B cell (primary cell): ENCODE measurements at regions not wholly inside any gene's neighbourhood (a gene's known extent, or its start where the extent isn't known, plus 50 kb on each side); places are given as distances from the start of the nearest gene placed in this dataset.
A peak's percentile ranks its signal among the peaks of the same experiment; 100 is the strongest.

ENCODE experiments used
- ATAC-seq: fragments of 200-7000 bp; cut with Tn5 transposase; one replicate; pipeline ENCODE4 v1.10.0; 2021; ENCODE audit warnings: low read depth, mild to moderate bottlenecking, moderate number of reproducible peaks, moderate library complexity
- CTCF ChIA-PET: fragments of 350-600 bp; sonication (Branson Sonifier 250); formaldehyde crosslinking; loops from one replicate; lab custom pipeline; 2021; ENCODE audit warnings: antibody characterized with exemption, inconsistent platforms; lab: Charles Lee
- POLR2A ChIA-PET: fragments of 350-600 bp; sonication (Branson Sonifier 250); formaldehyde crosslinking; loops from one replicate; lab custom pipeline; 2021; ENCODE audit warnings: antibody characterized with exemption; lab: Charles Lee
- DNase-seq: peaks from one replicate; pipeline ENCODE4 v3.0.0; 2013
- H2AFZ ChIP-seq: 2 replicates; pipeline ENCODE4 v1.6.1; 2012; ENCODE audit warnings: mild to moderate bottlenecking, low read depth, low read length; ENCODE audit not compliant: insufficient read depth, poor library complexity, severe bottlenecking
- H3K27ac ChIP-seq, 2 donors: 1 replicate in 1 of 2; 2 replicates in 1 of 2; pipeline ENCODE4 v1.5.1; 2012 to 2013; ENCODE audit warnings: low read length in 2 of 2, mild to moderate bottlenecking in 2 of 2, moderate library complexity in 1 of 2
- H3K27me3 ChIP-seq, 4 experiments: fragments of 200-600 bp in 1 of 4; sonication (generic) in 1 of 4; replicated peaks in 1 of 4; 1 replicate in 2 of 4; 2 replicates in 2 of 4; pipeline versions ENCODE4 v1.6.1 to v1.7.0; 2013 to 2016; ENCODE audit warnings: low read length in 3 of 4, mild to moderate bottlenecking in 2 of 4, mixed read lengths in 1 of 4, moderate library complexity in 1 of 4; ENCODE audit not compliant: insufficient read depth in 4 of 4, control insufficient read depth in 3 of 4; ENCODE audit errors: control extremely low read depth in 1 of 4
- H3K36me3 ChIP-seq, 2 experiments: replicated peaks in 1 of 2; 1 replicate in 1 of 2; 2 replicates in 1 of 2; pipeline versions ENCODE4 v1.6.1 to v1.7.1; 2013; ENCODE audit warnings: low read length in 1 of 2; ENCODE audit not compliant: insufficient read depth in 2 of 2, control insufficient read depth in 1 of 2; ENCODE audit errors: control extremely low read depth in 1 of 2, extremely low read depth in 1 of 2
- H3K4me1 ChIP-seq, 2 donors: fragments of 200-600 bp in 1 of 2; sonication (generic) in 1 of 2; 1 replicate in 1 of 2; 2 replicates in 1 of 2; pipeline versions ENCODE4 v1.5.1 to v1.6.1; 2013 to 2017; ENCODE audit warnings: low read length in 2 of 2; ENCODE audit not compliant: control insufficient read depth in 2 of 2, insufficient read depth in 2 of 2
- H3K4me2 ChIP-seq: replicated peaks from 2 replicates; pipeline ENCODE3; 2012; ENCODE audit warnings: mild to moderate bottlenecking, low read depth, low read length; ENCODE audit not compliant: poor library complexity, severe bottlenecking
- H3K4me3 ChIP-seq, 5 experiments: fragments of 200-600 bp in 1 of 5; sonication (generic) in 1 of 5; 1 replicate in 3 of 5; 2 replicates in 2 of 5; pipeline versions ENCODE4 v1.5.1 to v1.7.0; 2011 to 2016; ENCODE audit warnings: low read length in 4 of 5, mild to moderate bottlenecking in 4 of 5, low read depth in 2 of 5, control low read depth in 1 of 5, moderate library complexity in 1 of 5; ENCODE audit not compliant: insufficient read depth in 1 of 5; ENCODE audit errors: control extremely low read depth in 1 of 5, extremely low read depth in 1 of 5
- H3K79me2 ChIP-seq: fragments of 200-600 bp; sonication (generic); one replicate; pipeline ENCODE4 v1.6.0; 2016; ENCODE audit warnings: low read length; ENCODE audit not compliant: control insufficient read depth, insufficient read depth
- H3K9ac ChIP-seq: fragments of 200-600 bp; sonication (generic); 2 replicates; pipeline ENCODE4 v1.6.1; 2017; ENCODE audit warnings: mild to moderate bottlenecking, low read length, moderate library complexity
- H3K9me3 ChIP-seq, 3 donors: one replicate each; pipeline versions ENCODE4 v1.6.1 to v1.7.1; 2013; ENCODE audit warnings: low read length in 2 of 3; ENCODE audit not compliant: control insufficient read depth in 2 of 3, insufficient read depth in 1 of 3; ENCODE audit errors: control extremely low read depth in 1 of 3
- H4K20me1 ChIP-seq: 2 replicates; pipeline ENCODE4 v1.6.0; 2012; ENCODE audit warnings: mild to moderate bottlenecking, low read length; ENCODE audit not compliant: insufficient read depth, control insufficient read depth, poor library complexity, severe bottlenecking
- H3K27ac Mint-ChIP-seq: one replicate; pipeline ENCODE4 v1.8.0; 2021; ENCODE audit warnings: mixed read lengths
- H3K27me3 Mint-ChIP-seq: one replicate; pipeline ENCODE4 v1.8.0; 2021; ENCODE audit warnings: mixed read lengths
- H3K4me1 Mint-ChIP-seq: one replicate; pipeline ENCODE4 v1.8.0; 2021; ENCODE audit warnings: mixed read lengths
- H3K4me3 Mint-ChIP-seq: one replicate; pipeline ENCODE4 v1.8.0; 2021; ENCODE audit warnings: mixed read lengths
- H3K9me3 Mint-ChIP-seq: one replicate; pipeline ENCODE4 v1.8.0; 2022; ENCODE audit warnings: mixed read lengths; ENCODE audit not compliant: insufficient read depth
- CTCF ChIP-seq: fragments of 200-600 bp; IDR thresholded peaks from one replicate; pipeline ENCODE4 v1.8.0; 2022; ENCODE audit warnings: antibody characterized with exemption, mild to moderate bottlenecking
- EZH2 ChIP-seq: IDR thresholded peaks from 2 replicates; pipeline ENCODE4 v1.6.1; 2012; ENCODE audit warnings: borderline replicate concordance, low read depth, mild to moderate bottlenecking, moderate library complexity, low read length; ENCODE audit not compliant: insufficient read depth, poor library complexity, severe bottlenecking
- WGBS: methylation state at CpG from one replicate; pipeline ENCODE4 v1.1.5; 2013; ENCODE audit warnings: missing lambda C conversion rate; ENCODE audit not compliant: insufficient coverage; 5-methylcytosine and 5-hydroxymethylcytosine counted together
- intact Hi-C: fragments of 100-400 bp; cut with micrococcal nuclease; formaldehyde crosslinking; loops from one replicate; pipeline ENCODE4 v1.10.0; 2022

DNA sequence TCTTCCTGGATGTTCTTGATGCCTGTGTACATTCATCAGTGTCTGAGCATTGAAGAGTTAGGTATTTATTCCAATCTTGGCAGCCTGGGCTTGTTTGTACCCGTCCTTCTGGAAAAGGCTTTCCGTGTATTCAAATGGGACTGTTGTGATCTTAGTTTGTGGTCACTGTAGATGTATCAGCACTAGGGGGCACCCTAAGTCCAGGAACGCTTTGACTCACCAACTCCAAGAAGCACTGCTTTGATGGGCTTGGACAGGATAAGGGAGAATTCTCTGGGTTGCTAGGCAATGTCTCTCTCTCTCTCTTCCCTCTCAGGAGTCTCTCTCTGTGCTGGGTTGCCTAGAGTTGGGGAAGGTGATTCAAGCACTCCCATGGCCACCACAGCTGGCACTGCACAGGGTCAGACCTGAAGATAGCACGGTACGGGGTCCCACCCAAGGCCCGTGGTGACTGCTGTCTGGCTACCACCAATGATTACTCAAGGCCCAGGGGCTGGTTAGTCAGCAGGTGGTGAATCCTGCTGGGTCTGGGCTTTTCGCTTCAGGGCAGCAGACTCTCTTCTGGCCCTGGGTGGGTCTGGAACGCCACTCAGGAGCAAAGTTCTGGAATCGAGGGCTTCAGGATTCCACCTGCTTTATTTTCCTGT lies 211.1 kb upstream of the RGS6 start:
- Histone ChIP-seq H3K4me1 (no peaks in the 10 kb centered on the region), H3K9me3 (no peaks in the 10 kb centered on the region), H3K4me2 (no peak overlapping the region), H3K36me3 (peaks cover 0 to 73% of the 10 kb centered on the region in 2 experiments), H2AFZ (no peak overlapping the region), H3K79me2 (no peaks in the 10 kb centered on the region), H3K9ac (no peak overlapping the region), H3K4me3 (no peak overlapping the region), H3K27me3 (no peaks in the 10 kb centered on the region), H4K20me1 (peaks cover 16% of the 10 kb centered on the region), H3K27ac (no peak overlapping the region)
- H3K4me3 Mint-ChIP-seq, result no peak overlapping the region
- H3K27me3 Mint-ChIP-seq, result no peaks in the 10 kb centered on the region
- ChIA-PET CTCF (interaction anchor here (0.7 to 1.0 kb wide), 2 partner anchors 32 to 317 kb away, joined by 5 to 6 read pairs; no protein-coding TSS in a partner anchor), POLR2A (no interaction called here)
- no peak for ATAC-seq
- DNase-seq, result no peak
- H3K4me1 Mint-ChIP-seq, result peaks cover 1% of the 10 kb centered on the region
- H3K9me3 Mint-ChIP-seq, result no peaks in the 10 kb centered on the region
- intact Hi-C loops, result no loop called here
- peak overlapping the region; percentile 41 for H3K27ac Mint-ChIP-seq
- TF ChIP-seq EZH2 (no peak), CTCF (no peak)
- WGBS, result 94% methylated on average over 7 of the region's 9 CpGs

- H3K4me3 ChIP-seq, result no peak overlapping the region
- peaks cover 16% of the 10 kb centered on the region for H4K20me1 ChIP-seq
- ChIA-PET POLR2A (no interaction called here), CTCF (no interaction called here)
- TF ChIP-seq CTCF (no peak), EZH2 (no peak)
- no peaks in the 10 kb centered on the region for H3K27me3 Mint-ChIP-seq
- DNase-seq (no peak), ATAC-seq (no peak)
- intact Hi-C loops, result no loop called here
- H3K4me2 ChIP-seq, result no peak overlapping the region
- H3K9me3 Mint-ChIP-seq, result no peaks in the 10 kb centered on the region
- no peak overlapping the region for H2AFZ ChIP-seq
- no peak overlapping the region for H3K9ac ChIP-seq
- peaks cover 0 to 73% of the 10 kb centered on the region in 2 experiments for H3K36me3 ChIP-seq
- H3K27ac ChIP-seq, result no peak overlapping the region
- no peaks in the 10 kb centered on the region for H3K79me2 ChIP-seq
- H3K4me1 Mint-ChIP-seq, result peaks cover 1% of the 10 kb centered on the region
- no peak overlapping the region for H3K27ac Mint-ChIP-seq
- no peaks in the 10 kb centered on the region for H3K4me1 ChIP-seq
- H3K4me3 Mint-ChIP-seq, result no peak overlapping the region
- no peaks in the 10 kb centered on the region for H3K9me3 ChIP-seq
- WGBS, result 83% methylated on average over 1 of the region's 3 CpGs
- H3K27me3 ChIP-seq, result no peaks in the 10 kb centered on the region
Observed at GRCh38 chr14:71721791-71722190, 210.4 kb upstream of the RGS6 start.
